GM20000 (cell line): ENCODE measurements at regions not wholly inside any gene's neighbourhood (a gene's known extent, or its start where the extent isn't known, plus 50 kb on each side); places are given as distances from the start of the nearest gene placed in this dataset.

Source experiments
- DNase-seq: peaks from one replicate; pipeline ENCODE4 v3.0.0; 2012; ENCODE audit warnings: low spot score
- TF ChIP-seq, protein P1 (sequence below): IDR thresholded peaks from 2 replicates; pipeline ENCODE4 v1.5.1; 2012; ENCODE audit warnings: mild to moderate bottlenecking, control low read depth; ENCODE audit errors: extremely low read depth, missing control alignments

DNA sequence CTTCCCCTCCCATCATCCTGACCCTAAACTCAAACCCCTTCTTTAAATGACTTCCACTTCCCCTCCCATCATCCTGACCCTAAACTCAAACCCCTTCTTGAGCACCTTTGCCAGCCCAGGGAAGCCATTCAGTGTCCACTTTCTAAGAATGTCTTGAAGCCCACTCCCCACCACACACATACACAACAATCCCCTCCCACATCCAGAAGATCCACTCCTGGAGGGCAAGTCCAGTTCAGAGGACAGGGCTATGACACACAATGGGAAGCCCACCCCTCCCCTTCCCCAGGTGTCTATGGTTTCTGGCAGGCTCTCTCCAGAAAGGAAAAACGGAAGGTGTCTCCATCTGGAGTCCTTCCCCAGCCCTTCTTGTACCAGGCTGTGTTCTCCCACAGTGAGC lies 117.1 kb downstream of the KCNA5 start:
- TF ChIP-seq, protein P1, sequence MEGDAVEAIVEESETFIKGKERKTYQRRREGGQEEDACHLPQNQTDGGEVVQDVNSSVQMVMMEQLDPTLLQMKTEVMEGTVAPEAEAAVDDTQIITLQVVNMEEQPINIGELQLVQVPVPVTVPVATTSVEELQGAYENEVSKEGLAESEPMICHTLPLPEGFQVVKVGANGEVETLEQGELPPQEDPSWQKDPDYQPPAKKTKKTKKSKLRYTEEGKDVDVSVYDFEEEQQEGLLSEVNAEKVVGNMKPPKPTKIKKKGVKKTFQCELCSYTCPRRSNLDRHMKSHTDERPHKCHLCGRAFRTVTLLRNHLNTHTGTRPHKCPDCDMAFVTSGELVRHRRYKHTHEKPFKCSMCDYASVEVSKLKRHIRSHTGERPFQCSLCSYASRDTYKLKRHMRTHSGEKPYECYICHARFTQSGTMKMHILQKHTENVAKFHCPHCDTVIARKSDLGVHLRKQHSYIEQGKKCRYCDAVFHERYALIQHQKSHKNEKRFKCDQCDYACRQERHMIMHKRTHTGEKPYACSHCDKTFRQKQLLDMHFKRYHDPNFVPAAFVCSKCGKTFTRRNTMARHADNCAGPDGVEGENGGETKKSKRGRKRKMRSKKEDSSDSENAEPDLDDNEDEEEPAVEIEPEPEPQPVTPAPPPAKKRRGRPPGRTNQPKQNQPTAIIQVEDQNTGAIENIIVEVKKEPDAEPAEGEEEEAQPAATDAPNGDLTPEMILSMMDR: no peak
- no peak for DNase-seq

DNA sequence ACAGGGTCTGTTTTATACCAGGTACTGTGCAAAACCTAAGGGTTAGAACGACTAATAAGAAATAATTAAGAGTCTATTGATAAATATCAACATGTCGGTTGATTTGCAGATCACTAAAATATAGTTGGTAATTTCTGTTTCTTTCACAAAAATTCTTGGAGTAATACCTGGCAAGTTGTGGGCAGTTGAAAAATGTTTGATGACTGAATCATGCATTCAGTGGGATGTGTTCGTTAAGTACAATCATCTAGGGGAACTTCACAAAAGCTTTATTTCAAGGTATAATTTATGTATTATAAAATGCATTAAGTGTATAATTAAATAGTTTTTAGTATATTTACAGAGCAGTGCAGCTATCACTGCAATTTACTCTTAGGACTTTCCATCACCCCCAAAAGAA lies 120.0 kb downstream of the KCNA5 start:
- TF ChIP-seq, protein P1: no peak
- no peak for DNase-seq

DNA sequence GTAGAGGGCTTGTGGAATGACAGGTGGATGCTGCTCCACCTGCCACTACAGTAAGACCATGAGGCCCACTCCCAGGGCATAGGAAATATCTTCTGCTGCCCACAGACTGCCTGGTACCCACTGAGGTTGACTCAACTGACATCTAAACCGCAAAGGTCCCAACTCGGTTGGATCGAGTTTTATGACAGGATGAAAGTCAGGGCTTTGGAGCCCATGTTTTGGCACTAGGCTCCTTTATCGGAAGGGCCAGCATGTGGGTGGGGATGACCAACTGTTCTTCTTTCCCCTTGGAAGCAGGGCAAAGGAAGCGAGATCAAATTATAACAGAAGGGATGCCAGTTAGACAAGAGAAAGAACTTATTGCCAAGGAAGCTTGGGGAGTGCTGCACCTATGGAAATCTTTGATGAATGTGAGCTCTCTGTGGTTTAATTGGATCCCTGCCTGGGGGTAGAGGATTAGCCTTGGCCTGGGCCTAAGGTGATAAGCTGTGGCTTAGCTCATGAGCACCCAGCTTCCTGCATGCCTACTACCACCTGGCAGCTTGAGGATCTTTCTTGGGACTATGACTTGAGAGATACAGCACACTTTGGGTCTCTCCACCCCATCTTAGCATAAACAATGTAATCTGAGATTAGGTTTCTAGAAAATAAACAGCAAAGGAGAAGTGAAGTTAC lies 121.8 kb downstream of the KCNA5 start:
- TF ChIP-seq, protein P1: no peak

DNA sequence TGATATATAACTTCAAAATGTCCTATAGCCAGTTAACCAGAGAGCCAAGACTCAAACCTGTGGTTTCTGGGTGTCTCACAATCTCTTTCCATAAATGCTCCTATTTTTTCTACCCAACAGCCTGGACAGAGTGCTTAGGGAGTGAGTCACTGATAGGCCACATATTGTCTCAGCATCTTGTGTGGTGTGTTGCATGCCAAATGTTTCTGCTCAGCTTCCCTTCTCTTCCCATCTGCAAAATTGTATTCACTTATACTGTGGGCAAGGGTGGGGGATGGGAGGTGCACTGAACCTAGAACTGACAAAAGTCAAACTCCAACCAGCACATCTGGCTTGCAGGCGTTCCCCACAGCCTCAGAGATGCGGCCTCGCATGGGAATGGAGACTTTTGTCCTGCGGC lies 123.3 kb downstream of the KCNA5 start:
- TF ChIP-seq, protein P1: no peak
- no peak for DNase-seq

More for the DNA sequence above, 121.8 kb downstream of the KCNA5 start:
- DNase-seq: no peak

DNA sequence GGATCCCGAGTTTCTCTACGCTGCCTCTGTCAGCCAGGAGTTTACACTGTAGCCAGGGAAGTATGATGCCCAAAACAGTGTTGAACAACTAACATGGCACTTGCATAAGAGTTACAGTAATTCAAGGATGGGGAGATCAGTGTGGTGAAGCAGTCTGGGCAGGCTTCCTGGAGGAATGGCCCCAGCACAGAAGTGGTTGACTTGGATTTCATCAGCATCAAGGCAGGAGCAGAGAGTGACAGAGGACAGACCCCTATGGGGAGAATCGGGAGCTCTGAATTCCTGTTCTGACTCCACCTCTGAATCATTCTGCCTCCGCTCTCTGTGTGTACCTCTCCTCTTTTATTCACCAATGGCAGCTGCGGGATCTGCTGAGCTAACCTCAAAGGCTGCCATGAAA lies 124.5 kb downstream of the KCNA5 start:
- TF ChIP-seq, protein P1: no peak
- no peak for DNase-seq

DNA sequence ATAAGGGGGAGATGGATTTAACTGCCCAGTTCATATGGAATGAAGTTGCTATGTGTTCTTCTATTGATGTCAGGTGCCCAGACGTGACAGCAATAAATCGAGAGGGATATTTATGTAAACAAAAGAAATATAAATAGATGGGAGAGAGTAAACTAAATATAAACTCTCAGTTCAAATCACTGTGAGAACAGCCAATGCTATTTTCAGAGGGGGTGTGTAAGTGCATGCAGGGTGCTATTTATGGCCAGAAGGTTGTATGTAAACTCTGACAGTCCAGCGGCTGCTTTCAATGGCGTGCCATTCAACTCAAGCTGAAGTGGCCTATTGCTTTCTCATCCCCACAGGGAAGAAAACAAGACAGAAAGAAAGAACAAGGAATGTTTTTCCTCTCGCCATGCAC lies 127.2 kb downstream of the KCNA5 start:
- DNase-seq: no peak
- TF ChIP-seq, protein P1: no peak

DNA sequence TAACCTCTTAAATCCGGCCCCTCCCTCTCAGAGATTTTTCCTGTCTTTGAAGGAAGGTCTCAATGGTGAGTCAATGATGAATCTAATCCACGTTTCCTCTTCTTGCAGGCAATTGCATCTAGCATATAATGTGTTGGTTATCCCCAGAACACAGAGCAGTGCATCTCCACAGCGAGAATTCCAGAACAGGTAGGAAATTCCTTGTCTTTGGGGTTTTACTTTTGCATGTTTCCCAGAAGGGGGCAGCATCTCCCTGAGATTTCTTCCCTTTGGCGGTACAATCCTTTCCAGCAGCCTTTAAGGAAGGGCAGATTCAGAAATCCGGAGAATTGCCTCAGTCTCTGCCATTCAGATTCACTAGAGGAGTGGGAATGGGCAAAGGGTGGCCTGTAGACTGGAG lies 128.0 kb downstream of the KCNA5 start:
- DNase-seq: no peak
- TF ChIP-seq, protein P1: peak; percentile 13
